ENCODE measurements at regions not wholly inside any gene's neighbourhood (a gene's known extent, or its start where the extent isn't known, plus 50 kb on each side); places are given as distances from the start of the nearest gene placed in this dataset.
"Not testable (repeated sequence)": the region's sequence is repeated elsewhere in the genome, so short reads cannot be mapped to it uniquely, and the experiment has no call there.

GRCh38 chr4:13765539-13765938 is 138.0 kb upstream of the BOD1L1 start:
- no peak for DNase-seq

DNA sequence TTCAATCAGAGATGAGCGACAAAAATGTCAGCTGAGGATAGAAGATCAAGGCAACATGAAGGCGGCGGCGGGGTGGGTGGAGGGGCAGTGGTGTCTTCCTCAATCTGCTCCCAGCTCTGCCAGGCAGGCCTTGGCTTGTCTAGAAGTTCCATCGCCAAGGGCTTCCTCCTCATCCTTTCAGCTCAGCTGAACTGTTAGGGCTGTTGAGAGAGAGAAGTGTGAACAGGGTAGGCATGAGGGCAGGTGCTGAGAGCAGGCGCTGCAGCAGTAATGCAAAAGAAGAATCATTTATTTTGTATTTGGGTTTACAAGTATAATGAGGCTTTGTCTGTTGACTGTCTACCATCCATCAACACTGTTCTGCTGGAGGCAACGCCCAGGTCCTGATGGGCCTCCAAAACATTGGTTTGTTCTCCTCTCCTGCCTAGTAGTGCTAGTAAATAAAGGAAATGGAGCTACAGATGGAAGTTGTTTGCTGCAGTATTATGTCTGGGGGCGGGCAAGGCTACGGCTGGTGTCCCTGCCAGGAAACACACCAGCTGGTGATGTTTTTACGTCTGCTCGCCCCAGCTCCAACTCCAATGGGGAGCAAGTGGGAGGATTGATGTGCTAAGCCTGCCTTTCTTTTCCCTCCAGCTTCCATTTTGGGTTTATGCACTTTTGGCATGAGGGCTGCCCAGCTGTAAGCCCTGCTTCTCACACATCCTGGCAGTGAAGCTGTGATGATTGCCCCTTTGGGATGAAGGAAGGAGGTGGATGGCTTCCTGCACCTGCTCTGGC is 139.4 kb upstream of the BOD1L1 start:
- DNase-seq, result no peak

GRCh38 chr4:13777341-13777740 is 149.8 kb upstream of the BOD1L1 start:
- no peak for DNase-seq

GRCh38 chr4:13778367-13778766 is 150.8 kb upstream of the BOD1L1 start:
- no peak for DNase-seq

GRCh38 chr4:13782231-13782630 is 154.7 kb upstream of the BOD1L1 start:
- DNase-seq, result no peak

- DNase-seq, result peak; percentile 60
Observed at GRCh38 chr4:13783800-13784411, 156.4 kb upstream of the BOD1L1 start.

GRCh38 chr4:13793020-13793710 is 165.6 kb upstream of the BOD1L1 start:
- no peak for DNase-seq

DNA sequence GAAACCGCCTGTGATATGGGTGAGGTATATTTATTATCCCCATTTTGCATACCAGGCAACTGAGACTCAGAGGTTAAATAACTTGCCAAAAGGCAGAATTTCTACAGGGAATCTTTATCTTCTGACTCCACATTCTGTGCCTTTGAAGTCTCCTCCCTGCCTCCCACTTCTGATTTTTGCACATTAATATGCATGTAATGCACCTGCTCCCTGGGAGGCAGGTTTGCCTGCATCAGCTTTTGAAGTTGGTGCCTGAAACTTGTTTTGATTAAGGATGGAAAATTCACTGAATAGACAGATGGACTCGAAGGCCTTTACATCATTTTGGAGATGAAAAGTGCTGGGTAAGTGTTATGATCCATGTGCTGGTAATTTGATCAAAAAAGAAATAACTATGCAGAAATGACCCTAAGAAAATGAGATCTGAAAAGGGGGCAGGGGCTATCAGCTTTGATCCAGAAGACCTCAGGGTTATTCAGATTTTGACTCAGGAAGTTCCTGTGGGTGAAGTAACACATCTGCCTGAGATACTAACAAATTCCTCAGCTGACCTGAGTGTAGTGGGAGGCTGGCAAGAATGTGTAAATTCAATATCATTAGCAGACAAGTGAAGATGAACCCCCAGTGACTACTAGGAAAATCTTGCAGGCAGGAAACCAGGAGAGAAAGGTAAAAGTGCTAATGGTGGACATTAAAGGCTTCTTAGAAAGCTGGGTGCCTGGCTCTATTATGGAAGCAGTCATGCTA is 167.5 kb upstream of the BOD1L1 start:
- DNase-seq, result no peak

DNA sequence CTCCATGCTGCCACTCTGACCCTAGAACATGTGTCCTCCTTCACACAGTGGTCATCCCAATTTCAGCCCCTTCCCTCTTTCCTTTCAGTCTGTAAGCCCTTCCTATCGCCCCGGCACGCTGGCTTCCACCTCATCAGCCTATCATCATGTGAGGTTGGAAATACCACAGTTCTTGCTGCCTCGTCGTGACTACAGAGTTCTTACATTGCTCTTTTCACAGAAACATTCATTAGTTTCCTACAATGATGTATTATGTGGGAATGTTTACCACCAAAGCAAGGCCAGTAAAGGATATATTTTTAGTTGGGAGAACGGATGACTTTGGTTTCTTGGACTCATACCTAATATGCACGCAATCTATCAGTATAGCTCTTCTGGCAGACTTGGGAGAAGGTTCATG is 169.5 kb upstream of the BOD1L1 start:
- DNase-seq, result no peak

DNA sequence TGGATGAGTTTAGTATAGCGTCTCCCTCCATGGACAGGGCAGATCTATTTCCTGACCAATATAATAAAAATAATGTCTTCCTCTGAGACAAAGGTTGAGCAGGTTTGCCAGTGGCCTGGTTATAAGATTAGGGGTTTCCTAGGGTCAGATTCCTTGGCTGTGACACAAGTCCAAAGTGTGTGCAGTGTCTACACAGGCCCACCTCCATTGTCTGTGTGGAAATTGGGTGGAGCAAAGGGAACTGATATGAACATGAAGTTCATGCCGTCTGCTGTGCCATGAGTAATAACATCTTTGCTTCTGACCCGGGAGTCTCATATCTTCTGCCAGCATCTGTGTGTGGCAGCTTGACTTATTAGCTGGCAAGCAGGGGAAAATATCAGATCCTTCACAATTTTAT is 187.7 kb upstream of the BOD1L1 start:
- DNase-seq, result no peak

DNA sequence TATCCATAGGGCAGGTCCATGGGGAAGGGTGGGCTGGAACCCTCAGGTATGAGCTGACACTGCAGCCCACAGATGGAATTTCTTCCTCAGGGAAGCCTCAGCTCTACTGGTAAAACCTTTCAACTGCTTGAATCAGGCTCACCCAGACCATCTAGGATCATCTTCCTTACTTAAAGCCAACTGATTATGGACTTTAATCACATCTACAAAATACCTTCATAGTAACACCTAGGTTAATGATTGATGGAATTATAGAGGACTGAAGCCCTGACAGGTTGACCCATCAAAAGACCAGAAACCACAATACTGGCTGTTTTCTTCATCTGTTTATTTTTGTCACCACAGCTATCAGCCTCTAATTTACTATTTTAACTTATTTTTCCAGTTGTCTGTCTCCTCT is 188.9 kb upstream of the BOD1L1 start:
- no peak for DNase-seq

DNA sequence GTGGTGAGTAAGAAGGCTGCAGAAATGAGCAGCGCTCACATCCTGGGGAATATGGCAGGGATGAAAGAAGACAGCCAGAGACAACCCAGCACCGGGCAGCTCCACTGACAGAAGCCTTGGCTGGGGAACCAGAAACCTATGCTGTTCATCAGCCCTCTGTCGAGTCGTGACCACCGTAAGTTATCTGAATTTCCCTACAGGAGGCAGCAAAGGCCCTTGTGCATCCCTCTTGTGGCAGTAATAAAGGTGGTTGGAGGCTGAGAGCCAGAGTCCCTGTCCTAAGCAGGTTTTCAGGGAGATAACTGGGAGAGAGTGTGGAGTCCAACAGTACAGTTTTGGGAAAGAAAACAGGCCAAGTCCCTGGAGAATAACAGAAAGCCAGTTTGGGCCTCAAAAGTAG is 194.0 kb upstream of the BOD1L1 start:
- DNase-seq, result no peak

GRCh38 chr4:13825822-13826221 is 198.3 kb upstream of the BOD1L1 start:
- DNase-seq, result not testable (repeated sequence)

- DNase-seq, result no peak
Observed at GRCh38 chr4:13829457-13829856, 201.9 kb upstream of the BOD1L1 start.

- DNase-seq, result no peak
Observed at GRCh38 chr4:13830449-13830848, 202.9 kb upstream of the BOD1L1 start.

- peak; percentile 3 for DNase-seq
Observed at GRCh38 chr4:13833171-13833804, 205.8 kb upstream of the BOD1L1 start.

DNA sequence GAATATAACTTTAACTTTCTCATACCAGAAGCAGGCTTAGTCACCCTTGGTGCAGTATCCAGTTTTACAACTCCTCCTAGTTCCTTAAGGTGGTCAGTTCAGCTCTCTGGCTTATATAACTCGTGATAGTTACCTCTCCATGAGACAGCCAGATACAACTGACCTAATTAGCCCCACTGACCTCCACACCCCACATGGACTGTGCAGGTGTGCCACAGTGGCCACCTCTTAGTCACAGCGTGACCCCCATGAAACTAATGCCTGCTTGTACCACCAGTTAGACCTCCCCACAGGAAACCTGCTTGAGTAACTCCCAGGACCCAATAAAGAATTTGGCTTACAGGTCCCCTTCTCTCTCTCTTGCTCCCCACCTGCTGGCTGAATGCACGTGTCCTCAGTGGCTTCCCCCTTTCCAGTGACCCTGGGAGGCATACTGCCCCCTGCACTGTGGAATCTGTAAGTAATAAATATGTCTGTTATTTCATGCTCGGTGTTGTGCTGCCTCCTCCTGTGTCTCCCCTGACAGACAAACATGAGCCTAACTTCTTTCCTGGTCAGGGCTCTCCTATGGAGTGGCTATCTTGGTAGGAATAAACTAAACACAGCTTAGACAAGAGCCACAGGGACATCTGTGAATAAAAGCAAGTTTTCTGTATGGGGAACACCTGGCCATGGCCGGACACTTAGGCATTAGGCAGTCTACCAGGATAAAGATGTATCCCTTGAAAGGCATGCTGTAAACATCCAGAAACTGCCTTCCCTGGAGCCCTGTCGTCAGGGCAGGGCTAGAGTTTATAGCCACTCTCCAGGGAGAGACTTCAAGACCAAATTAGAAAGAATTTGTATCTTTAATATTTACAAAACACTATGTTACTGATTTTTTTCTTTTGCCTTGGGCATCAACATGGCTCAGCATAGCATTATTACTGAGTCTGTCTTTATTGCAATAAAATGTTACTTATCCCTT is 209.7 kb upstream of the BOD1L1 start:
- DNase-seq, result peak; percentile 6

- no peak for DNase-seq
Observed at GRCh38 chr4:13840502-13841190, 213.1 kb upstream of the BOD1L1 start.

DNA sequence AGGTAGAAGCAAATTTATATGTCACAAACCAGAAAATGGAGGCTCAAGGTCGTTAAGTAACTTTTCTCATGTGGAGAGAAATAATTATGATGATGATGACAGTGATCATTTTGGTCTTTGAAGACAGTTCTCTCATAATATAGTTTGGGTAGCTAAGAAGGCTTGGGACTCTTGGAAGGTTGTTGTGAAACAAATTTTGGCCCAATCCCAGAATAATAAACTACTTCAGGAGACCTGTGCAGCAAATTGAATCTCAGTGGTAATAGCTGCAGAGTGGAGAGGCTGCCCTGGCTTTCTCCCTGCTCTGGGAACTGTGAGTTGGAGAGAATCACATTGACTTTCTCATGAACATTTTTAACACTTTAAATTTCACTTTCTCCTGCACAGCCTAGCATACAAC is 217.2 kb upstream of the BOD1L1 start:
- no peak for DNase-seq

DNA sequence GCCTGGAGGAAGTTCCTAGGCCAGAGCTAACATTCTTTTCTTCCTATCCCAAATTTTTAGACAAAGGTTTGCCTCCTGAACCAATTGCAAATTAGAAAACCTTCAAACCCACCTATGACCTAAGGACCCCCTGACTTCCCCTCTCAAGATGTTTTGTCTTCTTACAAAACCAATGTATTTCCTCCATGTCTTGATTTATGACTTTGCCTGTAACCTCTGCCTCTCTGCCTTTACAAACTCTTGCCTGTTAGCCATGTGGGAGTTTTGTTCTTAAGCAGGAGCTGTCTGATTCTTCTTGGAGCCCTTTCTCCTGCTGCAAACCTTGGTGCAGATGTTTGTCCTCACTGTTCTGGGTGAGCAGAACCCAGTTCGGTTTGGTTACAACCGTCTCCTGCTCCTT is 222.3 kb upstream of the BOD1L1 start:
- no peak for DNase-seq

Measured in OCI-M1 (cell line).